ENCODE measurements at regions not wholly inside any gene's neighbourhood (a gene's known extent, or its start where the extent isn't known, plus 50 kb on each side); places are given as distances from the start of the nearest gene placed in this dataset.
"Not testable (repeated sequence)": the region's sequence is repeated elsewhere in the genome, so short reads cannot be mapped to it uniquely, and the experiment has no call there.

- DNase-seq, result no peak
These were observed 212.4 kb upstream of the HNRNPA3 start for GRCh38 chr2:177000061-177000714.

GRCh38 chr2:177000715-177001072 lies 211.9 kb upstream of the HNRNPA3 start:
- no peak for DNase-seq

DNA sequence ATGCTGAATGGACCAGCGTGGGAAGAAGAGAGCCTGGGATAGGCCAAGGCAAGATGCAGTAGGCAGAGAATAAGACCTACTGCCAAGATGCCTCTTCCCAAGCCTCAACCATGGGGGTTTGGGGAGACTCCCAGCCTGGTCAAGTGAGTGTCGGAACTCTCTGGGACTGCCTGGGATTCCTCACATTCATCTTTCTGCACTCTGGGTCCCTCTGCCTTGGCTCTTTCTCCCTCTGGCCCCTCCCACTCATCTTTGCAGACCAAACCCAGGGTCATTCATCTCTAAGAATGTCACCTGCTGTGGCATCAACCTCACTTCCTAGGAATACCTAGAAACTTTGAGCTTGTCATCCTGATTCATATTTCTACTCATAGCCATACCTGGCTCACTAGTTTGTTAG lies 211.3 kb upstream of the HNRNPA3 start:
- DNase-seq, result no peak

GRCh38 chr2:177002983-177003382 lies 209.6 kb upstream of the HNRNPA3 start:
- no peak for DNase-seq

GRCh38 chr2:177007726-177008125 lies 204.9 kb upstream of the HNRNPA3 start:
- DNase-seq, result not testable (repeated sequence)

DNA sequence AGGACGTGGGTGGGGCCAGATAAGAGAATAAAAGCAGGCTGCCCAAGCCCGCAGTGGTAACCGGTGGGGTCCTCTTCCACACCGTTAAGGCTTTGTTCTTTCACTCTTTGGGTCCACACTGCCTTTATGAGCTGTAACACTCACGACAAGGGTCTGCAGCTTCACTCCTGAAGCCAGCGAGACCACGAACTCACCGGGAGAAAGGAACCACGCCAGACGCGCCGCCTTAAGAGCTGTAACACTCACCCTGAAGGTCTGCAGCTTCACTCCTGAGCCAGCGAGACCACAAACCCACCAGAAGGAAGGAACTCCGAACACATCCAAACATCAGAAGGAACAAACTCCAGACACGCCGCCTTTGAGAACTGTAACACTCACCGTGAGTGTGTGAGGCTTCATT lies 203.9 kb upstream of the HNRNPA3 start:
- DNase-seq, result not testable (repeated sequence)

GRCh38 chr2:177010146-177010545 lies 202.4 kb upstream of the HNRNPA3 start:
- DNase-seq, result no peak

DNA sequence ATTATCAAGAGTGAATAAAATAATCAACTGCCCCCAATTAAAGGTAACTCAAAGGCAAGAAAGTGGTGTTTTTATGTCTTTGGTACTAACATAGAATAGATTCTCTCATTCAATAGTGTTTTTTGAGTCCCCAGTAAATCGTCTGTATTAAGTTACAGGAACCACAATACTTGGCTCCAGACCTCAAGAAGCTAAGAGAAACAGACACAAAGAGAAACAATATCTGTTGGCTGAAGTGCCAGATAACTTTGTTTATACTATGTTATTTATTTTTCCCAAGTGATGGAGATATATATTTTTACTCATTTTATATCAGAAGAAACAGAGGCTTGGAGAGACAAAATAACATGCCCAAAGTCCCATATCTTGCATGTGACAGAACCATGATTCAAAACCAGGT lies 201.7 kb upstream of the HNRNPA3 start:
- DNase-seq, result no peak

- DNase-seq, result no peak
These were observed 197.6 kb upstream of the HNRNPA3 start for GRCh38 chr2:177014946-177015345.

DNA sequence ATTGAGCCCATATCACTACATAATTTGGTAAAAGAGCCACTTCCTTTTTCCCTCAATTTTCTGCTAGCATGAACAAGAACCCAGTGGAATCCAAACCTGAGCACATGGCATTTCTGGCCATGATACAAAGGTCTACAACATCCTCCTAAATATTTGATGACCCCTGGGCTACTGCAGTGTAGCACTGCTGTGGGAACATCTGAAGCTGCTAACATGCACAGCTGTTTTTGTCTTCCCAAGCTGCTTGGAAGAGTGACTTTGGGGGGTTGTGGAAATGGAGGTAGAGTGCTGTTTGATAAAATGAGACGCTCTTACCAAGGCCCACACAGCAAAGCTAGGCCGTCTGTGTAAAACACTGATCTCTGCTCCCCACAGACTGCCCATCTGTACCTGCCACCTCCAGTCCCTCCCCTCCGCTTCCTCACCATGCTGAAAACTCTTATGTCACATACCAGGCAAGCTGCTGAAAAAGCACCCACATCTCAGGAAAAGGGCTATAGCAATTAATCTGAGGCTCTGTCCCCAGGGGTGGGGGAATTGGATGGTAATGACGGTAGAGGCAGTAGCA lies 197.2 kb upstream of the HNRNPA3 start:
- DNase-seq, result no peak

DNA sequence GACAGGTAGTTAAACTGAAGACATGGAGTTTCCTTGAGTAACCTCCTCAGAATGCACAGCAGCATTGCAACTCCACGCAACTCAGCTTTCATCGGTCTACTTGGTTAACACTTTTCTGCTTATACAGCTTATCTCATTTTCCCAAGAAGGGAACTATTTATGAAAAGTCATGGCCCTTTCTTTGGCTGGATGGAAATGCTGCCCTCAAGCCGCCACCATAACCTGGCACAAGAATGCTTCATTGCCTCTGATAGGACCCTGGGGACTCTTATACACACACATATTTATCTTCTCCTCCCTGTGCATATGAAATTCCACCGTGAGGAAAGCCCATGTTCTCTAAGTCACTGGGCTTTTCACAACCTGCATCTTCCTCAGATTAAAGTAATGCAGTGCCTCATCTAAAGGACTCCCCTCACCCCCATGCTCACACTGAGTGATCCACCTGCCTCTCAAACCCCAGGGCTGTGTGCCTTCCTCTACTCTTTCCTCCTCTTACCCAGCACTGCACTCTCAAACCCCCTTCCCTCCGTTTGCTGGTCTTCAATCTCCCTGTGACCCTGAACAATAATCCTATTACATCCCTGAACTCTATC lies 192.0 kb upstream of the HNRNPA3 start:
- no peak for DNase-seq

DNA sequence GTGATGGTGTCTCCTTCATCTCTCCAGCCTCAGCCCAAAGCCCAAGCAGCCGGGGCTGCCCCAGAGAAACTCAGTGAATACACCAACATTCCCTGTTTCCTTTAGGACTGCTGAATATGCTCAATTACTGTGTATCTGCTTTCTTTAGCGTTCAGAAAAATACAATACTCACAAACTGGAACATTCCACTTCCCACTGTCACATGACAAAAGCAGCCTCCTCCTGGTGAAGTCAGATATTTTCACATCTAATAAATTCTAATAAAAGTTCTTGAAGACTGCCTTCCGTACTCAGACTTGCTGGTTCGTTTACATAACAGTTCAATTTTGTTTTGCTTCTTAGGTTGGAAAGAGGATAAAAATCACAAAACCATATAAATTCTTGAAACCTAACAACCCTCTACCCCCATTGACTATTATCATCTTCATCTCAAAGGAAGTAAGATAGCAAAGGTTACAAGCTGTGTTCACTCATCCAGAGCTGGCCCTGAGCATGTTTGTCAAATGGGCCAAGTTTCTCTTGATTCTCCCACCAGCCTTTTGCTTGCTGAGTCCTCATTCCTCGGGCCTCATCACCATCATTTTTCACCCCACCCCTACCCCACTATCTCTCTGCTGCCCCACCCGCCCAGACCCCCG lies 190.8 kb upstream of the HNRNPA3 start:
- DNase-seq, result no peak

DNA sequence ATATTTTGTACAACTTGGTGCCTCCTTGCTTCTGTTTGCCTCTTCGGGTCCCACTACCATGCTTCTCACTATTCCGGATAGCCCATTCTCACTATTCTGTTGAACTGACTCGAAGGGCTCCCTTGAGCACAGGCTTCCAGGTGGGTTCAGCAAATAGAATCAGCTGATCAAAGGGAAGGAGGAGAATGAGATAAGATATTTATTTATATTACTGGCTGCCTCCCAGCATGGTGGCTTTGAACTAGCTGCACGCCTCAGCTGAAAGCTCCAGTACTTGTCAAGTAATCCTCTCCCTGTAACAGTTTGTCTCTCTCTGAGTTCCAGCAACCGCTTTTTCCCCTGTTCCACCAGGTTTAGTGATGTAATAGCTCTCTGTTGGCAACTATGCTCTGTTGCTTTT lies 187.8 kb upstream of the HNRNPA3 start:
- DNase-seq, result no peak

GRCh38 chr2:177026253-177026652 lies 186.3 kb upstream of the HNRNPA3 start:
- DNase-seq, result no peak

DNA sequence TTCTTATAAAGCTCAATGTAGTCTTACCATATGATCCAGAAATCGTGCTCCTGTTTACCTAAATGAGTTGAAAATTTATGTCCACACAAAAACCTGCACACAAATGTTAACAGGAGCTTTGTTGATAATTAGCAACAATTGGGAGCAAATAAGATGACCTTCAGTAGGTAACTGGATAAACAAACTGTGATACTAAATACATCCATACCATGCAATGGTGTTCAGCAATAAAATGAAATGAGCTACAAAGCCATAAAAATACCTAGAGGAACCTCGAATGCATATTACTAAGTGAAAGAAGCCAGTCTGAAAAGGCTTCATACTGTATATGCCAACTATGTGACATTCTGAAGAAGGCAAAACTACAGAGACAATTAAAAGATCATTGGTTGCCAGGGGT lies 185.6 kb upstream of the HNRNPA3 start:
- no peak for DNase-seq

DNA sequence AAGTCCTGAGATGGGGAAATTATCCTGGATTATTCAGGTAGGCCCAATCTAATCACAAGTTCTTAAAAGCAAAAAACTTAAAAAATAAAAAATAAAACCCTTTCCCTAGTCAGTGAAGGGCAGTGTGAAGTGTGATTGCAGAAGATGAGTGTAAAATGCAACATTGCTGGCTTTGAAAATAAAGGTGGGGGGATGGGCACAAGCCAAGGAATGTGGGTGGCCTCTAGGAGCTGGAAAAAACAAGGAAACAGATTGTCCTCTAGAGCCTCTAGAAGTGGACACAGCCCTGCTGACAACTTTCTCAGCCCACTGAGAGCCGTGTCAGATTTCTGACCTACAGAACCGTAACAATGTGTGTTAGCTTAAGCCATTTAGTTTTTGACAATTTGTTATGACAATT lies 184.3 kb upstream of the HNRNPA3 start:
- no peak for DNase-seq

- no peak for DNase-seq
These were observed 183.5 kb upstream of the HNRNPA3 start for GRCh38 chr2:177029075-177029474.

- no peak for DNase-seq
These were observed 183.1 kb upstream of the HNRNPA3 start for GRCh38 chr2:177029501-177029900.

DNA sequence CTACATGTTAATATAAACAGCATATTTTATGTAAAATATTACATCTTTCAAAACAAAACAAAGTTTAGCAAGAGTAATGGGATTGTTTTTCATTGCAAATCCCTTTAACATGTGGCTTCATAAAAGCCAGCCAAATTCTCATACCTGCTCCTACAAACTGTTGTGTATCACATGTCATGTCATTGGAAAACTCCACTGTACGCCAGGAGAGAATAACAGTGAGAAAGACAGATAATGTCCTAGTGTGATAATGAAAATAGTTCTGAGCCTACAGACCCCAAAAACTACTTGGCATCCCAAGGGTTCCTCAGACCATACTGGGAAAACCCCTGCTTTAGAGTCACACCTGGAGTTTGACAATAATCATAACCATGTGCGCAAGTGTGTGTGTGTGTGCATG lies 182.7 kb upstream of the HNRNPA3 start:
- DNase-seq, result no peak

DNA sequence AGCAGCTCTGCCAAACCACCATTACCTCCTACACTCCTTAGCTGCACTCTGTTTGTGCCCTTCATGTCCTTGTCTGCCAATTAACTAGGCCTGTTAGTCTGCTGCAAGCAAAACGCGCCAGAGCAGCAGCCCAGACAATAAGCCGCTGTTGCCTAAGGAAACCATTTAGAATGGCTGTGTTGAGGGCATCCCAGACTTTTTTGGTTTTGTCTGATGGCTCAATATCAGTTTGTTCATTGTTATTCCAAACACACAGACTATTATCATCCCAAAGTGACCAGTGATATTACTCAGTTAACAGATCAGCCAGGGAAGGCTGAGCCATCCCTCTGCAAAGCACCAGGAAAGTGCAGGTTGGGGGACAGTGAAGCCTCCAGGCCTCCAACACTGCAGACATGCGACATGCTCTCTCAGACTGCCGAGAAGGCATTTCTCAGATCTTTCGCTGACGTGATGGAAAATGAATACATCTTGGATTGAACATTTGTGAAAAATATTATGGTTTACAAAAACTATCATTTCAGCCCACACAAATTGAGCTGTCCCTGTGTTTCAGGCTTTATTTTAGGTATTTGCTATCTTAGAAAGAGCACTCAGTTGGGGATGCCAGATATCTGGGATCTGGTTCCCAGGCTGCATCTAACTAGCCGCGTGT lies 182.0 kb upstream of the HNRNPA3 start:
- DNase-seq, result no peak

- DNase-seq, result no peak
These were observed 181.0 kb upstream of the HNRNPA3 start for GRCh38 chr2:177031438-177032180.

GRCh38 chr2:177036747-177037146 lies 175.8 kb upstream of the HNRNPA3 start:
- no peak for DNase-seq

DNA sequence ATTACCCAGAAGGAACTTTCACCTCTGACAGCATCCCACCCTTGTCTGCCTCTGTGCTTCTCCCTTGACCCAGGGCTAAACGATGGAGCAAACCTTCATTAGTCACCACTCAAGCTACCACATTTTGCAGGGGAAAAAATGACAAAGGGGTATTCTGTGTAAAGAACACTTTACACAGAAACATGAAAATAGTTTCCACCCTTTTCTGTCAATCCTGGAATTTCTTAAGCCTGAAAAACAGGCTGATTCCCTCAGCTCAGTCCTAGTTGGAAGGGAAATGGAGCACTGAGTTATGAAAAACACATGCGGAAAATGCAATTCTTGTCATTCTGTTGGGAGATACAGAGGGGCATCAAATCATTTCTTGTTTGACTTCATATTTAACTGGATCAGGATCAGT lies 175.0 kb upstream of the HNRNPA3 start:
- DNase-seq, result no peak
